ENCODE measurements at regions not wholly inside any gene's neighbourhood (a gene's known extent, or its start where the extent isn't known, plus 50 kb on each side); places are given as distances from the start of the nearest gene placed in this dataset.

DNA sequence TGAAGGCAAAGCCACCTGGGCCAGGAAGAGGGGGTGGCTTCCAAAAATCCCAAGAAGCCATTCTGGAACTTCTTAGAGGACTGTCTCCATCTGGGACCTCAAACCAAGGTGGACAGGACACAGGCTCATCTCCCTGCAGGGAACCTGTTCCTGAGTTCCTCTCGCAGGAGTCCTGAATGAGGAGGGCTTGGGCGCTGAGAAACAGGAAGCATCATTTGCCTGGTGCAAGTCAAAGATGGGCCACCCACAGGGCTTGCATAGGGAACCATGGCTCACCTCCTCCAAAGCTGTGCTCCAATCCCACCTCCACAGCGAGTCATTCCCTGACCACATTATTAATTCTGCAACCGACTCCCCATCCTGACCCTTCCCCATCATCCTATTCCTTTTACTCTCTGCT, 55.0 kb upstream of the RPL38 start:
- ATAC-seq (no peak), DNase-seq (no peak)
- H3K4me3 ChIP-seq, result no peak overlapping the region
- peaks cover 8% of the 10 kb centered on the region for H3K9me3 ChIP-seq
- TF ChIP-seq CTCF (IDR thresholded peaks at IDR 0.05), result no peak
- H3K36me3 ChIP-seq (ENCODE audit: insufficient read depth in 1 of 2, low read depth in 1 of 2), result no peaks in the 10 kb centered on the region
- no peak overlapping the region for H3K27ac ChIP-seq
- intact Hi-C loops (cut with DNase I), result no loop called here
- 82 to 92% (median 91%) methylated on average over 4 of the region's 4 CpGs for WGBS, 3 donors
- peaks cover 0 to 8% (median 2%) of the 10 kb centered on the region in 3 donors for H3K27me3 ChIP-seq (ENCODE audit: insufficient read depth in 3 of 3, low read length in 2 of 3)
- H3K4me1 ChIP-seq, result no peaks in the 10 kb centered on the region

DNA sequence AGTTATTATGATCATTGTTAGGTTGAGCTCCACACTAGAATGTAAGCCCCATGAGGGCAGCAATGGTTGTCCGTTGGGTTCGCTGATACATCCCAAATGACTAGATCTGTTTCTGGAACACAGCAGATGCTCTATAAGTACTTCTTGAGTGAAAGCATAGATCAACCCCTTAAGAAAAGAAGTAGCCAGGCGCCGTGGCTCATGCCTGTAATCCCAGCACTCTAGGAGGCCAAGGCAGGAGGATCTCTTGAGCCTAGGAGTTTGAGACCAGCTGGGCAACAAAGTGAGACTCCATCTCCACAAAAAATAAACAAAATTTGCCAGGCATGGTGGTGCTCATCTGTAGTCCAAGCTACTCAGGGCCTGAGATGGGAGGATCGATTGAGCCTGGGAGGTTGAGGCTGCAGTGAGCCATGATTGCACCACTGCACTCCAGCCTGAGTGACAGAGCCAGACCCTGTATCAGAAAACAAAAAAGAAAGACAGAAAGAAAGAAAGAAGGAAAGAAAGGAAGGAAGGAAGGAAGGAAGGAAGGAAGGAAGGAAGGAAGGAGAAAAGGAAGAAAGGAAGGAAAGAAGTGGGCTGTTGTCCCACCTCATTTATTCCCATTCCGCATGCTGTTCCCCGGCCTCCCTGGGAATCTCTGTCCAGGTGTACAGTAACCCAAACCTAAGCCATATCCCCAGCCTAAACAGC, 54.4 kb upstream of the RPL38 start:
- peaks cover 0 to 8% (median 2%) of the 10 kb centered on the region in 3 donors for H3K27me3 ChIP-seq (ENCODE audit: insufficient read depth in 3 of 3, low read length in 2 of 3)
- 81 to 88% (median 83%) methylated on average over 7 of the region's 7 CpGs for WGBS, 3 donors

DNA sequence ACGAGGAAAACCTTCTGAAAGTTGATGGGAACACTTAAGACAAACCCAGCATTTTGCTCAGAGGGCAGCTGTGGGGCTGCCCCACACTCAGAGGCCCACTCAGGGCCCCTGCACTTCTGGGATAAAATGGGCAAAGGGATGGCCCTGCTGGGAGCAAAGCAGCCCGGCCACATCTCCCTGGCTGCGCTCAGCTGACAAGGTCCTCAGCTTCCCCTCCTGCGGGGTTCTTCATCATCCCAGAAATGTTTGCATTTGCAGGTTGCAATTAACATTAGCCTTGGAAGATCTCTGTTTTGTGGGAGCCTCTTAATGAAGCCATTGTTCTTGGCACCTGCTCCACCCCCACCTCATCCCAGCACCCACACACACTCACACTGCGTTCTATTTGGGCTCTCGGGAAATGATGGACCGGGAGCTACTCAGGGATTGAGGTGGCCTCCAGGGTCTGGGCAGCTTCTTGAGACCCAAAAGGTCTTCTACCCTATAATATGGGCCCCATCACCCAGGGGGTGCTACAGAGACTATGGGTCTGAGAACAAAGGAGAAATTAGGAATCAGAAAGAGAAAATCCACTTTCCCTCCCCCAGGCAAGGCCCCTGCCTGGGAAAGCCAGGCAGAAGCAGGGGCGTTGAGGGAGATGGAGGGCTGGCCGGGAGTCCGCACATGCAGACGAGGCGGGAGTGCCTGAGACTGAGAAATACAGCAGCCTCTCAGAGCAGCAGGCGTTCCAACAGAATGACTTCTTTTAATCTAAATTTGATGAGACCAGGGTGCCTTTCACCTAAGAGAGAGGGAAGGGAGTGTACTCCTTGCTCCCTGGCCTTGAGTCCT, 53.7 kb upstream of the RPL38 start:
- Histone ChIP-seq H3K27me3 (ENCODE audit: insufficient read depth in 3 of 3, low read length in 2 of 3) (peaks cover 0 to 8% (median 2%) of the 10 kb centered on the region in 3 donors), H3K27ac (no peak overlapping the region), H3K9me3 (no peaks in the 10 kb centered on the region), H3K36me3 (ENCODE audit: insufficient read depth in 1 of 2, low read depth in 1 of 2) (no peaks in the 10 kb centered on the region), H3K4me1 (no peaks in the 10 kb centered on the region), H3K4me3 (no peak overlapping the region)
- WGBS, 3 donors, result 66 to 76% (median 73%) methylated on average over 13 of the region's 13 CpGs
- ATAC-seq, result no peak
- DNase-seq, result no peak
- intact Hi-C loops (cut with DNase I), result no loop called here
- no peak for TF ChIP-seq CTCF (IDR thresholded peaks at IDR 0.05)

More for the DNA sequence above, 54.4 kb upstream of the RPL38 start:
- Histone ChIP-seq H3K36me3 (ENCODE audit: insufficient read depth in 1 of 2, low read depth in 1 of 2) (no peaks in the 10 kb centered on the region), H3K4me3 (no peak overlapping the region), H3K4me1 (no peaks in the 10 kb centered on the region), H3K9me3 (peaks cover 2% of the 10 kb centered on the region), H3K27ac (no peak overlapping the region)
- DNase-seq, result no peak
- no peak for ATAC-seq
- intact Hi-C loops (cut with DNase I), result no loop called here
- TF ChIP-seq CTCF (IDR thresholded peaks at IDR 0.05), result no peak

- Histone ChIP-seq H3K27me3 (ENCODE audit: insufficient read depth in 3 of 3, low read length in 2 of 3) (peaks cover 0 to 8% (median 2%) of the 10 kb centered on the region in 3 donors), H3K27ac (no peak overlapping the region), H3K4me1 (no peaks in the 10 kb centered on the region), H3K36me3 (ENCODE audit: insufficient read depth in 1 of 2, low read depth in 1 of 2) (no peaks in the 10 kb centered on the region), H3K9me3 (no peaks in the 10 kb centered on the region), H3K4me3 (no peak overlapping the region)
- WGBS, 3 donors, result 67 to 72% (median 69%) methylated on average over 14 of the region's 14 CpGs
- DNase-seq, result no peak
- no peak for ATAC-seq
- TF ChIP-seq CTCF (IDR thresholded peaks at IDR 0.05), result no peak
- intact Hi-C loops (cut with DNase I), result no loop called here
These were observed 53.0 kb upstream of the RPL38 start for GRCh38 chr17:74150428-74151025.

All from psoas muscle (tissue), 7 donors.